Left kidney (tissue), 1 donor: ENCODE measurements at regions not wholly inside any gene's neighbourhood (a gene's known extent, or its start where the extent isn't known, plus 50 kb on each side); places are given as distances from the start of the nearest gene placed in this dataset.
"Not testable (repeated sequence)": the region's sequence is repeated elsewhere in the genome, so short reads cannot be mapped to it uniquely, and the experiment has no call there.

Experiments used
- DNase-seq: peaks from one replicate; pipeline ENCODE4 v3.0.0-alpha.2; 2013

DNA sequence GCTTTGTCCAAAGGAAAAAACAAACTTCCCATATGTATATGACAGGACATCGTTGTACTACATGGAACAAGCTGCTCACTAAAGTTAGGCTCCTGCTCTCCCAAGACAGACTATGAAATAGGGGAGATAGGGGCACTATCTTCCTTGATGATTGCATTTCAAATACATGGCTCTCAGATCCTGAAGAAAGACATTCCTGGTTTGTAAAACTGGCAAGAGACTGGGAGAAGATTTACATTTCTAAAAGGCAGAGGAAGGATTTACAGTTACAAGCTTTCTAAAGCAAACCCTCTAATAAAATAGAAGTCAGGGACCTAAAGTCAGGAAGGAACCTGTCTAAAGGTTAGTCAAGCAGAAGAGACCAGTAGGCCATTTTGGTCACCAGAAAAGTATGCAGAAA lies 103.7 kb downstream of the SLC17A6 start:
- DNase-seq = no peak

DNA sequence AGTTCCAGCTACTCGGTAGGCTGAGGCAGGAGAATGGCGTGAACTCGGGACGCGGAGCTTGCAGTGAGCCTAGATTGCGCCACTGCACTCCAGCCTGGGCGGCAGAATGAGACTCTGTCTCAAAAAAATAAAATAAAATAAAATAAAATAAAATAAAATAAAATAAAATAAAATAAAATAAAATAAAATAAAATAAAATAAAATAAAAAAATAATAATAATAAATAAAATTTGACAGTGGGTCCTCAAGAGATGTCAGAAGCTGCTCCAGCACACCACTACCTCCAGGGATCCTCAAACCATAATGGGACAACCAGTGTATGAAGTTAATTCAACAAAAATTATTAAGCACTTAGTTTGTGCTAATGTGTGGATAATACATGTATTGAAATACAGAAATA lies 97.4 kb downstream of the SLC17A6 start:
- not testable (repeated sequence) for DNase-seq

DNA sequence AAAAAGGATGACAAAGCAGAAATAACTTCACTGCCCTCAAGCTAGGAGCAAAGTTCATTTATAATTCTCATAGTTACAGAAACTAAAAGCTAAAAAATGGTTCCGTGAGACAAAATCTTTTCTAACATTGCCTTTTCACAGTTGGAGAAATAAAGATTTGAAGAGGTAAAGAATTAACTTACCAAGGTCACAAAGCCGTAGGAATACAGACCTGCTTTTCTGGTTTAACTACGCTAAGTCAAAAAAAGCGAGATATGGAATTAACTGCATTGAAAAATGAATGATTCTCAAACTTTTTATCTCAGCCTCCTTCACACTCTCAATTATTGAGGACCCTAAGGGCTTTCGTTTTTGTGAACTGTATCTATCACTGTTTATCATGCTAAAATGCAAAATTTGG lies 95.3 kb downstream of the SLC17A6 start:
- DNase-seq = no peak

GRCh38 chr11:22433094-22433455 lies 94.9 kb downstream of the SLC17A6 start:
- DNase-seq = no peak

DNA sequence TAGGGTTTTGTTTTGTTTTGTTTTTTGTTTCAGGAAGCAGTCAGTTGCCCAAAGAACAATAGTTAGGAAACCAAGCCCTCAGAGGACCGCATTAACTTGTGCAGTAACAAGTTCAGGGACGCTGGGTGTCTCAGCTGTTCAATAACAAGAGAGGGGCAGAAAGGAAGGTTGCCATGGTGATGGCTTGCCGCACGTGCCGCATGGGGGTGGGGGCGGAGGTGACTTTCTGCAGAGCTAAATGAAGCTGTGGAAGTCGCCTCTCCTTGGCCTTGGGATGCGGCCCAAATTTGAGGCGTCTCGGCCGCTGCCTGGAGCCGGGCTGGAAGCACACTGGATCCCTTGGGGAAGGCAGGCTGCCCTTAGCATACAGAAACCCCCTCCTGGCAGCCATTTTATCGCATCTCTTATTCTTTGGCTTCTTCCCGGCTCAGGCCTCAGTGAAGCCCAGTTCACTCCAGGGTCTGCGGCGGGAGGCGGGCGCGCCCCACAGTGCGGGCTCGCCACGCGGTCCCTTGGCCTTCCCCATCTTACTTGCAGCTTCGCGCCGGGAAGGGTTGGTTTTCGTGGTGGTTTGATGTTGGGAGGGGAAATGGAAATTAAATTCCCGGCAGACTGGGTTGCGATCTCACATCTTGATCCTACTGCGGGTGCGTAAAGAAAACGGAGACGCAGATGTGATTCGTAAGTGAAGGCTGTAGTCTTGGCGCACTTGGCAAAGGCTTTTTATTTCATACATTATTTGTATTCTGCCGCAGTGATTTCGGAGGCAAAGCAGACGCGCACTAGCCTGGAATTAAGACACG lies 94.3 kb downstream of the SLC17A6 start:
- peak; percentile 69 for DNase-seq

GRCh38 chr11:22431106-22431505 lies 92.9 kb downstream of the SLC17A6 start:
- DNase-seq = no peak

DNA sequence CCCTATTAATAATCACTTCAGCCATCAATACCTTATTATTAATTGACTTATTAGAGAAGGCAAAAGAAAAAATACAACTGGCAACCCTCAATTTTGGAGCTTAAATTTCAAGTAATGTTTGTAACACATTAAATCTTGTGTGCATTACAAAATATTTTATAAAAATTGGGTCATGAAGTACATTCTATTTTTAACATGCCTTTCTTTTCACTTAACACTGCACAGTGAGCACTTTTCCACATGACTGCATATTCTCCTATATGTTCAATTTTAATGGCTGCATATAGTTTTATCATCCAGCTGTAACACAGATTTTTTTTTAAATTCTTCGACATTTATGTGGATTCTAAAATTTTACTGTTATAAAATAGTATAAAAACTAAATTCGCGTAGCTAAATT lies 92.5 kb downstream of the SLC17A6 start:
- no peak for DNase-seq

- DNase-seq = no peak
Observed at GRCh38 chr11:22430141-22430541, 92.0 kb downstream of the SLC17A6 start.
